CD4-positive, alpha-beta T cell treated with Interferon gamma for 1 hour (primary cell): ENCODE measurements at regions not wholly inside any gene's neighbourhood (a gene's known extent, or its start where the extent isn't known, plus 50 kb on each side); places are given as distances from the start of the nearest gene placed in this dataset.

Experiments
- DNase-seq: peaks from one replicate; pipeline ENCODE4 v3.0.0-alpha.2; 2020

DNA sequence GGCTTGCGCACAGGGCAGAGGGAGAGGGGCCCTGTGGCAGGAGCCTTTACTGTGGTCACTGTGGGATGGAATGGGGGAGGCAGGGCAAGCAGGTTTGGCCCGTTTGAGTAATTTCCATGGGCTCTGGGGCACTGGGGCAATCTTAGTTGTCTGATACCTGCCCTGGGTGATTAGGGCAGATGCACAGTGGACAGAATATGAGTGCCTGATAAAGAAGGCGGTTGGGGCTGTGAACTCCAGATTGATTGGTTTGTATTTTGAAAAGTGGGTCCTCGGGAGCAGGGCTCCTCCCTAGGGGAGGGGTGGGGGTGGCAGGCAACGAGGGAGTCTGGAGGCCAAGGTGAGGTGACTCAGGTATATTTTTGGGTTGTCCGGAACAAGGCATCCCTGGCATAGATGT, 247.5 kb downstream of the NSG2 start:
- no peak for DNase-seq

- no peak for DNase-seq
These were observed 248.0 kb downstream of the NSG2 start for GRCh38 chr5:174293481-174293880.

DNA sequence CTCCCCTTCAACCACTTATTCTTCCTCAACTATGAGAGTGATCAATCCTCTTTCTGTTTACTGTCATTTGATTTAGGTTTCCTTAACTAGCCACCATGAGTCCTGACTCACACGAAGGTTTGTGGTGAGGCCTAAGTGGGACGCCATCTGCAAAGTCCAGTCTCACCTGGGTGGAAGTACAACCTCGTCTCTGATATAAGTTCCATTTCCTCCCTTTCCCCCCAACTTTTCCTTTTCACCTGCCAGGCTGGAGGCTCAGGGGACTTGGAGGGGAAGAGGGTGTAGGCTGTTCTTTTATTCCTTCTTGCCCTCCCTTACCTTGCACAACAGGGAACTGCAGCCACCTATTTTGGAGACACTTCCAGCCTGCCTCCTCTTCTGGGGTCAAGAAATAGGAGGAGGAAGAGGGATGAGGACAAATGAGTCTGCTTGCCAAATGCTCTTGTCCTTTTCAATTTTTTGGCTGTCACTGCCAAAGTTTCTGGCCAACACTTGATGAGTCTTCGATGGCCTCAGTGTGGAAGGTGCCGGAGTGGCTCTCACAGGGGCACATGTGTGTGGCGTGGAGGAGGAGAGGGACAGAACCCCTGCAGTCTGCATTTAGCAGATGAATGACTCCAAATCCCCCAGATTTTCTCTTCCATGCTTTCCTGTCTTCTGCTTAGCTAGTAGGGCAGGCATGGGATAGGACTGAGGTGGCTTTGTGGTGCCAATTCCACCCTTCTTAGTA, 249.6 kb downstream of the NSG2 start:
- no peak for DNase-seq

GRCh38 chr5:174295702-174296436, 250.4 kb downstream of the NSG2 start:
- DNase-seq, result no peak

DNA sequence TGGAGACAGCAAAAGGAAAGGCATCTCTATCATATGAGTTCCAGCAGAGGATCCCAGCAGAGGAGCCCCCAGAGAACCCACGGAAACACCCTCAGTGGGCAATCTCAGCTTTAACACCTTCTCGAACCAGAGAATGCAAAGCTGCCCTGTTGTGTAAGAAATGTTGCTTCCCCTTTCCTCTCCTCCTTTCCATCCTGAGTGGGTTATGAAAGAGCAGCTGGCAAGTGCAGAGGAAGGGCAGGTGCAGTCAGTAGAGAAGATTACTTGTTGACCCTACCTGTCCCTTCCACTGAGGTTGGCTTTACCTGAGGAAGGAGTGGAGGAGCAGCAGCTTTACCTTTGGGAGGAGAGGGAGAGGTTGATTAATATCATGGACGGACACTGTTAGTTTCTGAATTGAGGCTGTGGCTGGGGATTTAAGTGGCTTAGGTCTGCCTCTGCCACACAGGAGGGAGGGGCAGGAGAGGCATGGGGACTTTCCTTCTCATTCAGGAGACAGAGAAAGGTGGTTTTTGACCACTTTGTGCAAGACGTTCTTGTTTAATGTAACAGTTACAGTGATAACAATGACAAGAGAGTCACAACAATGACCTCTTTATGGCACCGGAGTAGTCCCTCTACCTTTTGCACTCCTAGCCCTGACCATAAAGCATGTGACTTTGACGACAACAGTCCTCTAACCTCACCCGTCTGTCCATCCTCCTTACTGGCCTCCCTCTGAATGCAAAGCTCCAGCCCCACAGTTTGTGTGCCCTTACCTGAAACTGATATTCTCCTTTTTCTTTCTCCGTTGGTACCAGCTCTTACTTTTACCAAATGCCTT, 254.8 kb downstream of the NSG2 start:
- no peak for DNase-seq

DNA sequence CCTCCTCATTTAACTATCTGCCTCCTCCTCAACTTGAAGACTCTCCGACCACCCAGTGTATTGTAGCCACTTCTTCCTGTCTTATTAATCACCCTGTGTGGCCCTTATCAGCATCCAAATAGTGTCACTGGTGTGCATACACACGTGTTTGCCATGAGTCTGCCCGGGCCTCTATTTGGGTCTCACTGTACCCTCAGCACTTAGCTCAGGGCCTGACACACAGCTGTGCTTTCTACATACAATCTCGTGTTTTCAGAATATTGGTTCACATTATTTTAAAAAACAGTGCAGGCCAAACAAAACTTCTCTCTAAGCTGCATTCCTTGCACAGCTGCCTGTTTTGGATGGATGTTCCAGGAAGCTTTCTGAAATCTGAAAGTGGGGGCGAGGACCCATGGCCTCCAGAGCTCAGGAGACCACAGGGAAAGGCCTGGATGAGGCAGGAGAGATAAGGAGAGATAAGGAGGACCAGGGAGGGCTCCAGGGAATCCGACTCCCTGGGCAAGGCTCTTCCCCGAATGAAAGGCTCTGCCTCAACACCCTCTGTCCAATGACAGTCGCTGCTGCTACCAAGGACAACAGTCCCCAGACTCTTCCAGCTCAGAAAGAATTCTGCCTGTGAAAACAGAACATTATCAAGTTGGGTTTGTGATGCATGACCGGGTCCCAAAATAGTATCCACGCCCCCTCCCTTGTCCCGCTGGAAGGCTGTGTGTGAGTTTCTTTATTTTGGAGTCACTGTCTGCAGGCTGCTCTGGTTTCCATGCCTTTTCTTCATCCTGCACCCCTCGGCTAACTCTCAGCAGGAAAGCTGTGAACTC, 255.6 kb downstream of the NSG2 start:
- DNase-seq, result no peak

DNA sequence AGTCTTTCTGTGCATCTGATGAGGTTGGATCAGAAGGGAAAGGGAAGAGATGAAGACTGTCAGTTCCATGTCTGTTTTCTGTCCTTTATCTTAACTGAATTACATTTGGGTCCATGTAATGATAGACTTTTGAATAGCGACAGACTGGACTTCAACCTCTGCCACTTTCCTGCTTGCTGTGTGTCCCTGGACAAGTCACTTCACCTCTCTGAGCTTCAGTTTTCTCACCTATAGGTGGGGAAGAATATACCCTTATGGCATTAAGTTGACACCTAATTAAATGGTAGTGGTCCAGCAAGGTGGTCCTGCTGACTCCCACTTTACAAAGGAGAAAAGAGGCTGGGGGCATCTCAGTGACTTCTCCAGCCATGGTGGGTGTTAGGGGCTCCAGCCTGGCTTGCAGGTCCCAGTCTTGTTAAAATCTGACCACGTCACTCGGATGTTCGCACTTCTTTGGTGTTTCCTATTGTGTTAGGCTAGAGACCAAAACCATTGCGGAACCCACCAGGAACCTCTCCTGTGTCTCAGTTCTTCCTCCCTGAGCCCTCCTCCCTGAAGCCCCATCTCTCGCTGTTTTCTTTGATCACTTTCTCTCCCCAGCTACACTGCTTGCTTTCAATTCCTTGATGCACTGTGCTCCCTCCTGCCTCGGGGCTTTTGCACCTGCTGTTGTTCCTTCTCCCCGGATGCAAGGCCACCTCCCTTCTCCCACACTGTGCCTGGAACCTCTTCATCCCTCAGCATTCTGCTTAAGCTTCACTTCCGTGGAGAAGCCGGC, 256.5 kb downstream of the NSG2 start:
- DNase-seq, result no peak

- DNase-seq, result no peak
These were observed 257.5 kb downstream of the NSG2 start for GRCh38 chr5:174303035-174303434.

- DNase-seq, result no peak
These were observed 258.0 kb downstream of the NSG2 start for GRCh38 chr5:174303437-174304045.

DNA sequence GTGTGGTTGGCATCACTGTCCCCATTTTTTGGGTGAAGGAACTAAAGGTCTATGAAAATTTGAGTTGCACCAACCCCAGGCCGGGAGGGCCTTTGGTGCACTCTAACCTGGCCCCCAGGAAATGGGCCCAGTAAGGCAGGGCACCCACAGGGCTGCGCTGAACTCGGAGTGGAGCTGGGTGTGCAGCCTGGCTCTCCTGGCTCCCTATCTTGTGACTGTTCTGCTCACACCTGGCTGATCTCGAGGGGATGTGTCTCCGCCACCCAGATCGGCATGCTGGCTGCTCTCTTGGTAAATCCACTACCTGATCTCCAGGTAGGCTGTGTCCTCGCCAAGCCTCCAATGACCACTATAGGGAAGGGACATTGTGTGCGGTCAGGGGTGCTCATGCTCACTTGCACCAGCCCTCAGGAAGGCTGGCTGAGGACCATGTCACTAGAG, 259.8 kb downstream of the NSG2 start:
- DNase-seq, result no peak

DNA sequence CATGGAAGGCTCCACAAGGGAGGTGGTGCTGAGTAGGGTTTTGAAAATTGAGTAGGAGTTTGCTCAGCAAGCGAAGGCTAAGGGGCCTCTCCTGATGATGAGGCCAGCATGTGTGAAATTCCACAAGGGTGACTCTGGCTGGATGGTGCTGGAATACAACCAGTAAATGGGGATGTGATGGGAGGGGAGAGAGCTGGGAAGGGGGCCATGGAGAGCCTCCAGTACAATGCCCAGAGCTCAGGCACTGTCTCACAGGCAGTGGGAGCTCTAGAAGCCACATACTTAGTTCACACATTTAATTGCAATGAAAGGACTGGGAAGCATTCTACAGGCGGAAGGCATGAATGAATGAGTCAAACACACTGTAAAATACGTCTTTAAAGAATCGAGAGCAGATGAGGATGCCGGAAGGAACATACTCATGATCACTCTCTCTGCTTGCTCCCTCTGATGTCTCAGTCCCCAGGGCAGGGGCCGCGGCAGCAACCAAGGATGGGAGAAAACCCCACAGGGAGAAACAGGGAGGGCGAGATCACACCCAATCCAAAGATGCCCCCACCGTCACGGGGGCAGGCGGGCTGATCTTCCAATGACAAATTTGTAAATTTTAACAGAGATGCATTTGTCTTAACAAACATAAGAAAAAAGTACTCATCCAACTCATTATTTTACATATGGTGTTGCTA, 261.0 kb downstream of the NSG2 start:
- no peak for DNase-seq

DNA sequence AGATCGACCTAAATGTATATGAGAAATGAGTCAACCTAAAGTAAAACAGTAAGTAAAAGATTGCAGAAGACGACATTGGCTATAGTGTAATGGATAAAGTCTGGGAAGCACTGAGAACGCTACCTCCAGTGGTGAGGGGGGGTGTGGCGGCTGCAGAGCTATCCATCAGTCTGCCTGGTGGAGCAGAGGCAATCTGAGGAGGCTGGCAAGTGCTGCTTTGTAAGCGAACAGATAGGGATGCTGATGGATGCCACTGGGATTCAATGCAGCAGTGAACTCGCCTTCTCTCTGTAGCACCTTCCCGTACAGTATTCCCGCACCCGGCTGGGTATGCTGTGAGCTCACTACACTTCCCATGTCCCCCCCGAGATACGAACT, 261.5 kb downstream of the NSG2 start:
- DNase-seq, result no peak

DNA sequence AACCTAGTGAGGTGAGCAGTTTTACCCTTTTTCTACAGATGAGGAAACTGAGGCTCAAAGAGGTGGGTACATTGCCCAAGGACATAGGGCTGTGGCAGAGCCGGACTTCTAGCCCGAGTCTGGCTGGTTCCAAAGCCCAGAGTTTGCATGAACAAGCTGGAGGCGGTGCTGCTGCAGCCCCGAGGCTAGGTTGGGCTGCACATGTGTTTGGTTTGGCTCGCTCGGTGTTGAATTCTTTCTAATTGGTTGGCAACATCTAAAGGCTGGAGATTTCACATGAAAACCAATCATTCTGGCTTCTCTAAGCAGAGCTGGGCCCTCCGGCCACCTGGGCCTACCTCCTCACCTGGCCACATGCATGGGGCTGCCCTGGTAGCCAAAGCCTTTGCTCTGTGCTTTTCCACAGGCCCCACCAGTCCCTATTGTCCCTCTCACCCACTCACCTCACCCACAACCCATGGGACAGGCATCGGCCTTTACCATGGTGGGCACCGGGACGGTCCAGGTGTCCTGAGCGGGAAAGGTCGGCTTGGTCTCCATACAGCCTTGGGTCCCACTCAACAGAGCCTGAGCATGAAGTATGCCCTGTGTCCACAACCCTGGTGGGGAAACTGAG, 262.3 kb downstream of the NSG2 start:
- DNase-seq, result no peak

GRCh38 chr5:174309131-174309795, 263.8 kb downstream of the NSG2 start:
- no peak for DNase-seq

- DNase-seq, result no peak
These were observed 264.7 kb downstream of the NSG2 start for GRCh38 chr5:174310243-174310642.

- DNase-seq, result no peak
These were observed 265.2 kb downstream of the NSG2 start for GRCh38 chr5:174310706-174311105.

DNA sequence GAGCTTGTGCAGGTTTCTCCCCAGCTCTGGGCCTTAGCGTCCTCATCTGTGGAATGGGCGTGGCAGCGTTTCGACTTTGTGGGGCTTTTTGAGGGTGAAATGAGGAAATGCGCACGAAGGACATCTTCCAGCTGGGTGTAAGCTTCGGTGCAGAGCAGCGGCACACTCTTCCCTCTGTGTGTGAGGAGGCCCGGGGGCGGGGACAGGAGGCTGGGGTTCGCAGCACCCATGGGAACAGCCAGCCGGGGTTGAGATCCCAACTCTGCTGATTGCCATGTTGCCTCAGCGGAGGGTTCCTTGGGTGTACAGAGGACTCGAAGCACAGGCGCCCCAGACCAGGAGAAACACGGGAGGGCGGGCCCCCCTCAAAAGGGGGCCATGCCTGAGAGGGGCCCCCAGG, 265.6 kb downstream of the NSG2 start:
- no peak for DNase-seq

DNA sequence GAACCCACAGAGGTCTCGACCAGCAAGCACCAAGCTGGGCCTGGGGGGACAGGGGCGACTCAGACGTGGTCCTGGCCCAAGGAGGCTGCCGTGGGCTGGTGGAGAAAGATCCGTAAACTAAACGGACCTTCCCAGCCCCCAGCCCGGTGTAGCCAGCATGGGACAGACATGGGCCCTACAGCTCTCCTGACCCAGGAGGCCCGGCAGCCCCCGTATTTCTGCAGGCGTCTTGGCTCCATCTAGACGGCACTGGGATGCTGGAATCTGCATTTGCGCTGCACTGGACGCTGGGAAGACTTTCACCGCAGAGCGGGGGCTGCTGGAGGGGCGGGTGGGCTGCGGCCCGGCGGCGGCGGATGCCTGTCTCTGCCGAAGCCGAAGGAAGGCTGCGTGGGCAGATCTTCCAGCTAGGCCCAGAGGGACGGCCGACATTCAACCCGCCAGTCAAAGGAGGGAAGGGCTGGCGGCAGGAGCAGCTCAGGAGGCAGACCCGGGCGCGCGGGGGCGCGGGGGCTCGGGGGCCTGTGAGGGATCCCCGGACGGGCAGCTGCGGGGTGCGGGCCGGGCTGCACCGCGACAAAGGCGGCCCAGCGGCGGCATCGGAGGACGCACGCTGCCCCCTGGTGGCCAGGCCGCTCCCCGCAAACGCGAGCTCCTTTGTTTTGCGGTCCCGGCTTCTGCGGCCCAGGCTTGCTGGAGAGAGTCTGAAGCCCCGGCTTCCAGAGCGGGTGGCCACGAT, 266.2 kb downstream of the NSG2 start:
- peak; percentile 16 for DNase-seq

- no peak for DNase-seq
These were observed 266.7 kb downstream of the NSG2 start for GRCh38 chr5:174312270-174312617.
